ENCODE measurements at regions not wholly inside any gene's neighbourhood (a gene's known extent, or its start where the extent isn't known, plus 50 kb on each side); places are given as distances from the start of the nearest gene placed in this dataset.

- Histone ChIP-seq H3K36me3 (ENCODE audit: insufficient read depth, low read length) (no peaks in the 10 kb centered on the region), H3K4me1 (ENCODE audit: insufficient read depth, low read length) (no peaks in the 10 kb centered on the region), H3K4me3 (ENCODE audit: low read length) (no peak overlapping the region), H3K9me3 (ENCODE audit: low read length) (no peaks in the 10 kb centered on the region), H3K27me3 (ENCODE audit: insufficient read depth, low read length, poor library complexity, severe bottlenecking) (no peaks in the 10 kb centered on the region), H3K27ac (ENCODE audit: low read depth, low read length) (no peak overlapping the region)
- Mint-ChIP-seq H3K4me1 (no peaks in the 10 kb centered on the region), H3K36me3 (peaks cover 0 to 8% (median 3%) of the 10 kb centered on the region in 3 donors), H3K4me3 (no peak overlapping the region), H3K27me3 (peaks cover 2% of the 10 kb centered on the region in 2 donors), H3K9me3 (no peaks in the 10 kb centered on the region), H3K27ac (no peak overlapping the region)
- ChIA-PET CTCF (no interaction called here), POLR2A (no interaction called here)
- no peak for DNase-seq
Measured at GRCh38 chr4:101500742-101501141, 153.4 kb upstream of the PPP3CA start.

- CTCF ChIA-PET = no interaction called here
- Mint-ChIP-seq H3K27ac (no peak overlapping the region), H3K4me3 (no peak overlapping the region), H3K36me3 (peaks cover 0 to 12% (median 0%) of the 10 kb centered on the region in 3 donors), H3K4me1 (no peaks in the 10 kb centered on the region), H3K9me3 (peaks cover 0 to 4% (median 0%) of the 10 kb centered on the region in 5 donors), H3K27me3 (peaks cover 10% of the 10 kb centered on the region in 2 donors)
- Histone ChIP-seq H3K4me3 (ENCODE audit: low read length) (no peak overlapping the region), H3K27ac (ENCODE audit: low read depth, low read length) (no peak overlapping the region), H3K4me1 (ENCODE audit: insufficient read depth, low read length) (no peaks in the 10 kb centered on the region), H3K27me3 (ENCODE audit: insufficient read depth, low read length, poor library complexity, severe bottlenecking) (no peaks in the 10 kb centered on the region), H3K36me3 (ENCODE audit: insufficient read depth, low read length) (no peaks in the 10 kb centered on the region), H3K9me3 (ENCODE audit: low read length) (no peaks in the 10 kb centered on the region)
- no peak for DNase-seq
- POLR2A ChIA-PET = no interaction called here
Measured at GRCh38 chr4:101475246-101475645, 127.9 kb upstream of the PPP3CA start.

GRCh38 chr4:101471201-101471600 lies 123.9 kb upstream of the PPP3CA start:
- CTCF ChIA-PET = no interaction called here
- Histone ChIP-seq H3K36me3 (ENCODE audit: insufficient read depth, low read length) (no peaks in the 10 kb centered on the region), H3K27ac (ENCODE audit: low read depth, low read length) (no peak overlapping the region), H3K4me1 (ENCODE audit: insufficient read depth, low read length) (no peaks in the 10 kb centered on the region), H3K9me3 (ENCODE audit: low read length) (no peaks in the 10 kb centered on the region), H3K4me3 (ENCODE audit: low read length) (no peak overlapping the region), H3K27me3 (ENCODE audit: insufficient read depth, low read length, poor library complexity, severe bottlenecking) (no peaks in the 10 kb centered on the region)
- Mint-ChIP-seq H3K36me3 (peaks cover 0 to 7% (median 0%) of the 10 kb centered on the region in 3 donors), H3K4me1 (no peaks in the 10 kb centered on the region), H3K27me3 (peaks cover 10 to 26% of the 10 kb centered on the region in 2 donors), H3K27ac (no peak overlapping the region), H3K9me3 (no peaks in the 10 kb centered on the region), H3K4me3 (no peak overlapping the region)
- POLR2A ChIA-PET = no interaction called here
- DNase-seq = no peak

- ChIA-PET CTCF (no interaction called here), POLR2A (no interaction called here)
- Mint-ChIP-seq H3K4me1 (no peaks in the 10 kb centered on the region), H3K27me3 (peaks cover 10 to 35% of the 10 kb centered on the region in 2 donors), H3K4me3 (no peak overlapping the region), H3K27ac (no peak overlapping the region), H3K9me3 (peaks cover 0 to 7% (median 0%) of the 10 kb centered on the region in 5 donors), H3K36me3 (peaks cover 0 to 11% (median 0%) of the 10 kb centered on the region in 3 donors)
- DNase-seq = no peak
- H3K27ac ChIP-seq (ENCODE audit: low read depth, low read length) = no peak overlapping the region
- H3K27me3 ChIP-seq (ENCODE audit: insufficient read depth, low read length, poor library complexity, severe bottlenecking) = no peaks in the 10 kb centered on the region
- H3K4me1 ChIP-seq (ENCODE audit: insufficient read depth, low read length) = no peaks in the 10 kb centered on the region
- no peaks in the 10 kb centered on the region for H3K36me3 ChIP-seq (ENCODE audit: insufficient read depth, low read length)
- H3K9me3 ChIP-seq (ENCODE audit: low read length) = no peaks in the 10 kb centered on the region
- H3K4me3 ChIP-seq (ENCODE audit: low read length) = no peak overlapping the region
Measured at GRCh38 chr4:101464596-101464995, 117.3 kb upstream of the PPP3CA start.

- no peak for DNase-seq
- Histone ChIP-seq H3K27me3 (ENCODE audit: insufficient read depth, low read length, poor library complexity, severe bottlenecking) (no peaks in the 10 kb centered on the region), H3K27ac (ENCODE audit: low read depth, low read length) (no peak overlapping the region), H3K9me3 (ENCODE audit: low read length) (no peaks in the 10 kb centered on the region), H3K4me1 (ENCODE audit: insufficient read depth, low read length) (no peaks in the 10 kb centered on the region), H3K4me3 (ENCODE audit: low read length) (no peak overlapping the region), H3K36me3 (ENCODE audit: insufficient read depth, low read length) (no peaks in the 10 kb centered on the region)
- Mint-ChIP-seq H3K4me3 (no peak overlapping the region), H3K4me1 (no peaks in the 10 kb centered on the region), H3K27me3 (peaks cover 16 to 28% of the 10 kb centered on the region in 2 donors), H3K36me3 (peaks cover 0 to 16% (median 0%) of the 10 kb centered on the region in 3 donors), H3K9me3 (peaks cover 0 to 7% (median 4%) of the 10 kb centered on the region in 5 donors), H3K27ac (no peak overlapping the region)
- CTCF ChIA-PET = no interaction called here
- POLR2A ChIA-PET = no interaction called here
Measured at GRCh38 chr4:101458914-101459313, 111.6 kb upstream of the PPP3CA start.

- no peaks in the 10 kb centered on the region for H3K36me3 ChIP-seq (ENCODE audit: insufficient read depth, low read length)
- Mint-ChIP-seq H3K9me3 (peaks cover 0 to 7% (median 4%) of the 10 kb centered on the region in 5 donors), H3K36me3 (peaks cover 0 to 16% (median 0%) of the 10 kb centered on the region in 3 donors)
Measured at GRCh38 chr4:101458473-101458872, 111.1 kb upstream of the PPP3CA start.

GRCh38 chr4:101451086-101451485 lies 103.8 kb upstream of the PPP3CA start:
- H3K4me1 ChIP-seq (ENCODE audit: insufficient read depth, low read length) = no peaks in the 10 kb centered on the region
- Mint-ChIP-seq H3K4me3 (no peak overlapping the region), H3K27ac (no peak overlapping the region), H3K36me3 (no peaks in the 10 kb centered on the region), H3K9me3 (no peaks in the 10 kb centered on the region), H3K27me3 (peaks cover 12 to 13% of the 10 kb centered on the region in 2 donors), H3K4me1 (no peaks in the 10 kb centered on the region)
- CTCF ChIA-PET = interaction anchor here (1.2 kb wide), 1 partner anchor 16 kb away, joined by 3 read pairs; no protein-coding TSS in a partner anchor
- no peaks in the 10 kb centered on the region for H3K9me3 ChIP-seq (ENCODE audit: low read length)
- no peaks in the 10 kb centered on the region for H3K36me3 ChIP-seq (ENCODE audit: insufficient read depth, low read length)
- POLR2A ChIA-PET = interaction anchor here (0.6 kb wide), 1 partner anchor 9 kb away, joined by 3 read pairs; no protein-coding TSS in a partner anchor
- DNase-seq = no peak
- no peak overlapping the region for H3K4me3 ChIP-seq (ENCODE audit: low read length)
- no peaks in the 10 kb centered on the region for H3K27me3 ChIP-seq (ENCODE audit: insufficient read depth, low read length, poor library complexity, severe bottlenecking)
- H3K27ac ChIP-seq (ENCODE audit: low read depth, low read length) = no peak overlapping the region

More at GRCh38 chr4:101458473-101458872, 111.1 kb upstream of the PPP3CA start:
- no peak overlapping the region for H3K27ac Mint-ChIP-seq
- H3K4me3 Mint-ChIP-seq = no peak overlapping the region
- DNase-seq = no peak
- H3K27me3 Mint-ChIP-seq = peaks cover 17 to 28% of the 10 kb centered on the region in 2 donors
- H3K4me3 ChIP-seq (ENCODE audit: low read length) = no peak overlapping the region
- CTCF ChIA-PET = no interaction called here
- H3K4me1 ChIP-seq (ENCODE audit: insufficient read depth, low read length) = no peaks in the 10 kb centered on the region
- no peaks in the 10 kb centered on the region for H3K9me3 ChIP-seq (ENCODE audit: low read length)
- no peaks in the 10 kb centered on the region for H3K4me1 Mint-ChIP-seq
- no peak overlapping the region for H3K27ac ChIP-seq (ENCODE audit: low read depth, low read length)
- POLR2A ChIA-PET = no interaction called here
- H3K27me3 ChIP-seq (ENCODE audit: insufficient read depth, low read length, poor library complexity, severe bottlenecking) = no peaks in the 10 kb centered on the region

GRCh38 chr4:101441446-101441845 lies 94.1 kb upstream of the PPP3CA start:
- Mint-ChIP-seq H3K4me3 (no peak overlapping the region), H3K27ac (no peak overlapping the region), H3K36me3 (peaks cover 0 to 4% (median 2%) of the 10 kb centered on the region in 3 donors), H3K9me3 (no peaks in the 10 kb centered on the region), H3K27me3 (peaks cover 7 to 9% of the 10 kb centered on the region in 2 donors), H3K4me1 (no peaks in the 10 kb centered on the region)
- Histone ChIP-seq H3K36me3 (ENCODE audit: insufficient read depth, low read length) (no peaks in the 10 kb centered on the region), H3K27ac (ENCODE audit: low read depth, low read length) (no peak overlapping the region), H3K27me3 (ENCODE audit: insufficient read depth, low read length, poor library complexity, severe bottlenecking) (no peaks in the 10 kb centered on the region), H3K9me3 (ENCODE audit: low read length) (no peaks in the 10 kb centered on the region), H3K4me1 (ENCODE audit: insufficient read depth, low read length) (no peaks in the 10 kb centered on the region), H3K4me3 (ENCODE audit: low read length) (no peak overlapping the region)
- DNase-seq = no peak
- ChIA-PET CTCF (no interaction called here), POLR2A (interaction anchor here (0.7 kb wide), 1 partner anchor 9 kb away, joined by 3 read pairs; no protein-coding TSS in a partner anchor)
